ENCODE measurements at regions not wholly inside any gene's neighbourhood (a gene's known extent, or its start where the extent isn't known, plus 50 kb on each side); places are given as distances from the start of the nearest gene placed in this dataset.

- no peak for TF ChIP-seq GABPA (IDR thresholded peaks at IDR 0.05; ENCODE audit: borderline replicate concordance, insufficient read depth, low read length)
- TF ChIP-seq ATF3 (IDR thresholded peaks at IDR 0.05; ENCODE audit: insufficient read depth, low read depth, low read length) = no peak
- TF ChIP-seq SUZ12 (IDR thresholded peaks at IDR 0.05; ENCODE audit: low read length) = no peak
- TF ChIP-seq USF2 (IDR thresholded peaks at IDR 0.05; ENCODE audit: low read length) = no peak
- TF ChIP-seq CTCF (IDR thresholded peaks at IDR 0.05; ENCODE audit: control extremely low read depth in 1 of 3, insufficient read depth in 1 of 3, low read depth in 1 of 3, low read length in 3 of 3) = no peak
- no peak for TF ChIP-seq ASH2L (IDR thresholded peaks at IDR 0.05; ENCODE audit: low read length)
- no peak for TF ChIP-seq POLR2AphosphoS5 (IDR thresholded peaks at IDR 0.05; ENCODE audit: low read depth, low read length)
- TF ChIP-seq MAFK (IDR thresholded peaks at IDR 0.05; ENCODE audit: low read depth, low read length) = no peak
- TF ChIP-seq JUND (IDR thresholded peaks at IDR 0.05; ENCODE audit: low read length) = no peak
- no peak for TF ChIP-seq YY1 (IDR thresholded peaks at IDR 0.05; ENCODE audit: low read depth, low read length)
- TF ChIP-seq BRCA1 (IDR thresholded peaks at IDR 0.05; ENCODE audit: low read depth, low read length) = no peak
- no peak for TF ChIP-seq RNF2 (IDR thresholded peaks at IDR 0.05; ENCODE audit: borderline replicate concordance, low read depth, low read length, missing control alignments, poor library complexity, severe bottlenecking)
- TF ChIP-seq EZH2 (IDR thresholded peaks at IDR 0.05; ENCODE audit: low read depth, low read length, severe bottlenecking) = no peak
- TF ChIP-seq POLR2A (IDR thresholded peaks at IDR 0.05; ENCODE audit: control extremely low read depth in 1 of 2, low read depth in 2 of 2, low read length in 2 of 2) = no peak
These were observed 815.5 kb downstream of the TLE1 start for GRCh38 chr9:80873861-80874260.
